SK-N-SH treated with all-trans-retinoic acid at 6 μM for 48 hours (cell line): ENCODE measurements at regions not wholly inside any gene's neighbourhood (a gene's known extent, or its start where the extent isn't known, plus 50 kb on each side); places are given as distances from the start of the nearest gene placed in this dataset.

ENCODE experiments used
- ATAC-seq: fragments of 200-7000 bp; cut with Tn5 transposase; 3 replicates; pipeline ENCODE4 v1.9.1; 2020; ENCODE audit warnings: mild to moderate bottlenecking, moderate library complexity
- ARNTL ChIP-seq: fragments of 450-650 bp; formaldehyde crosslinking; IDR thresholded peaks from 2 replicates; pipeline ENCODE4 v1.5.0; 2020; ENCODE audit warnings: low read depth, mild to moderate bottlenecking, moderate library complexity, borderline replicate concordance
- BACH2 ChIP-seq: fragments of 250-450 bp; sonication (Bioruptor Pico); IDR thresholded peaks from 2 replicates; pipeline ENCODE4 v1.9.0; 2021; ENCODE audit warnings: mild to moderate bottlenecking, borderline replicate concordance
- CSDC2 ChIP-seq: fragments of 250-450 bp; sonication (Bioruptor Pico); IDR thresholded peaks from 2 replicates; pipeline ENCODE4 v1.5.0; 2020; ENCODE audit warnings: mild to moderate bottlenecking, moderate library complexity
- ESRRG ChIP-seq: fragments of 250-450 bp; sonication (Bioruptor Pico); IDR thresholded peaks from 2 replicates; pipeline ENCODE4 v1.6.1; 2021; ENCODE audit warnings: mild to moderate bottlenecking
- GLIS3 ChIP-seq: fragments of 250-450 bp; sonication (Bioruptor Pico); IDR thresholded peaks from 2 replicates; pipeline ENCODE4 v1.5.0; 2020; ENCODE audit warnings: mild to moderate bottlenecking, moderate library complexity
- ISL1 ChIP-seq: fragments of 250-450 bp; sonication (Bioruptor Pico); IDR thresholded peaks from 2 replicates; pipeline ENCODE4 v2.1.2; 2022; ENCODE audit warnings: mild to moderate bottlenecking, moderate library complexity
- OSR1 ChIP-seq: fragments of 250-450 bp; sonication (Bioruptor Pico); IDR thresholded peaks from 2 replicates; pipeline ENCODE4 v1.8.0; 2022; ENCODE audit warnings: moderate library complexity, mild to moderate bottlenecking, inconsistent platforms
- PPARA ChIP-seq: fragments of 250-450 bp; sonication (Bioruptor Pico); IDR thresholded peaks from 2 replicates; pipeline ENCODE4 v1.5.0; 2020; ENCODE audit warnings: mild to moderate bottlenecking, borderline replicate concordance
- RARB ChIP-seq: fragments of 250-450 bp; sonication (Bioruptor Pico); IDR thresholded peaks from 2 replicates; pipeline ENCODE4 v1.8.0; 2021; ENCODE audit warnings: mild to moderate bottlenecking, moderate library complexity
- SNAI2 ChIP-seq: fragments of 250-450 bp; sonication (Bioruptor Pico); IDR thresholded peaks from 2 replicates; pipeline ENCODE4 v1.5.0; 2020; ENCODE audit warnings: mild to moderate bottlenecking, moderate library complexity
- TCF4 ChIP-seq: fragments of 250-450 bp; sonication (Bioruptor Pico); IDR thresholded peaks from 2 replicates; pipeline ENCODE4 v1.8.0; 2021; ENCODE audit warnings: mild to moderate bottlenecking, moderate library complexity, borderline replicate concordance
- TOX ChIP-seq: fragments of 250-450 bp; sonication (Bioruptor Pico); IDR thresholded peaks from 2 replicates; pipeline ENCODE4 v1.8.0; 2021; ENCODE audit warnings: mild to moderate bottlenecking, moderate library complexity, borderline replicate concordance
- ZFP3 ChIP-seq: fragments of 250-450 bp; sonication (Bioruptor Pico); IDR thresholded peaks from 2 replicates; pipeline ENCODE4 v1.5.0; 2020; ENCODE audit warnings: mild to moderate bottlenecking, moderate library complexity
- ZFP30 ChIP-seq: fragments of 450-650 bp; formaldehyde crosslinking; IDR thresholded peaks from 2 replicates; pipeline ENCODE4 v1.5.0; 2022; ENCODE audit warnings: mild to moderate bottlenecking, moderate library complexity
- ZNF565 ChIP-seq: fragments of 450-650 bp; formaldehyde crosslinking; conservative IDR thresholded peaks from 2 replicates; pipeline ENCODE4 v1.5.0; 2020; ENCODE audit warnings: low read depth, mild to moderate bottlenecking, moderate library complexity
- ZNF70 ChIP-seq: fragments of 450-650 bp; formaldehyde crosslinking; IDR thresholded peaks from 2 replicates; pipeline ENCODE4 v1.5.0; 2020; ENCODE audit warnings: mild to moderate bottlenecking, moderate library complexity
- ZNF8 ChIP-seq: fragments of 450-650 bp; formaldehyde crosslinking; IDR thresholded peaks from 2 replicates; pipeline ENCODE4 v1.5.0; 2020; ENCODE audit warnings: mild to moderate bottlenecking, moderate library complexity
- TF ChIP-seq, protein P1 (sequence below): fragments of 250-450 bp; sonication (Bioruptor Pico); IDR thresholded peaks from 2 replicates; pipeline ENCODE4 v1.5.1; 2021; ENCODE audit warnings: mild to moderate bottlenecking, moderate library complexity
- TF ChIP-seq, protein P2 (sequence below): fragments of 250-450 bp; sonication (Bioruptor Pico); IDR thresholded peaks from 2 replicates; pipeline ENCODE4 v1.8.0; 2020; ENCODE audit warnings: mild to moderate bottlenecking, moderate library complexity, borderline replicate concordance
- TF ChIP-seq, protein P3 (sequence below): fragments of 250-450 bp; sonication (Bioruptor Pico); IDR thresholded peaks from 2 replicates; pipeline ENCODE4 v1.5.0; 2020; ENCODE audit warnings: mild to moderate bottlenecking, moderate library complexity
- TF ChIP-seq, protein P4 (sequence below): fragments of 250-450 bp; sonication (Bioruptor Pico); IDR thresholded peaks from 2 replicates; pipeline ENCODE4 v1.5.1; 2020; ENCODE audit warnings: low read depth, mild to moderate bottlenecking, moderate library complexity

DNA sequence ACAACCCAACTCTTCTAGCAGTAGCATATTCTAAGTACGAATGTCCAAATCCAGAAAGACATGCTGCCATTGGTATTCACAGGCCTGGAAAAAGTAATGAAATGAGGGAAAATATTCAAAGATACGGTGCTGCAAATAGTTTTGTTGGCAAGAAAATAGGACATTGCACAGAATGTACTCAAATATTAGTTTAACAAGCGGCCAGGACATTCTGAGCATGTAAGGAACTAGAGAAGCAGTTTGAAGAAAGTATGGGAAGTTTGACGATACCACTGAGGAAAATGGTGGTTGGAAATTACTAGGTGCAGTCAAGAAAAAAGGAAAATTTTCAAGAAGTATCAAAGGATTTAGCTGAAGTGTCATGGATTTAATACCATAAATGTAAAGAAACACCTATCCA lies 468.0 kb upstream of the GRIN3A start:
- ATAC-seq = no peak
- TF ChIP-seq SNAI2 (CRISPR knock-in tag) (no peak), ZNF565 (CRISPR knock-in tag) (no peak), ZNF8 (CRISPR knock-in tag) (no peak), PPARA (CRISPR knock-in tag) (no peak), RARB (CRISPR knock-in tag) (no peak), ESRRG (CRISPR knock-in tag) (no peak), ZFP30 (CRISPR knock-in tag) (no peak), ARNTL (CRISPR knock-in tag) (no peak), TCF4 (CRISPR knock-in tag) (no peak), CSDC2 (no peak), ZFP3 (CRISPR knock-in tag) (no peak), ISL1 (CRISPR knock-in tag) (no peak), GLIS3 (CRISPR knock-in tag) (no peak), TOX (no peak), OSR1 (CRISPR knock-in tag) (no peak)
- TF ChIP-seq, protein P1, sequence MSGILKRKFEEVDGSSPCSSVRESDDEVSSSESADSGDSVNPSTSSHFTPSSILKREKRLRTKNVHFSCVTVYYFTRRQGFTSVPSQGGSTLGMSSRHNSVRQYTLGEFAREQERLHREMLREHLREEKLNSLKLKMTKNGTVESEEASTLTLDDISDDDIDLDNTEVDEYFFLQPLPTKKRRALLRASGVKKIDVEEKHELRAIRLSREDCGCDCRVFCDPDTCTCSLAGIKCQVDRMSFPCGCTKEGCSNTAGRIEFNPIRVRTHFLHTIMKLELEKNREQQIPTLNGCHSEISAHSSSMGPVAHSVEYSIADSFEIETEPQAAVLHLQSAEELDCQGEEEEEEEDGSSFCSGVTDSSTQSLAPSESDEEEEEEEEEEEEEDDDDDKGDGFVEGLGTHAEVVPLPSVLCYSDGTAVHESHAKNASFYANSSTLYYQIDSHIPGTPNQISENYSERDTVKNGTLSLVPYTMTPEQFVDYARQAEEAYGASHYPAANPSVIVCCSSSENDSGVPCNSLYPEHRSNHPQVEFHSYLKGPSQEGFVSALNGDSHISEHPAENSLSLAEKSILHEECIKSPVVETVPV (CRISPR knock-in tag) = no peak
- TF ChIP-seq, protein P2, sequence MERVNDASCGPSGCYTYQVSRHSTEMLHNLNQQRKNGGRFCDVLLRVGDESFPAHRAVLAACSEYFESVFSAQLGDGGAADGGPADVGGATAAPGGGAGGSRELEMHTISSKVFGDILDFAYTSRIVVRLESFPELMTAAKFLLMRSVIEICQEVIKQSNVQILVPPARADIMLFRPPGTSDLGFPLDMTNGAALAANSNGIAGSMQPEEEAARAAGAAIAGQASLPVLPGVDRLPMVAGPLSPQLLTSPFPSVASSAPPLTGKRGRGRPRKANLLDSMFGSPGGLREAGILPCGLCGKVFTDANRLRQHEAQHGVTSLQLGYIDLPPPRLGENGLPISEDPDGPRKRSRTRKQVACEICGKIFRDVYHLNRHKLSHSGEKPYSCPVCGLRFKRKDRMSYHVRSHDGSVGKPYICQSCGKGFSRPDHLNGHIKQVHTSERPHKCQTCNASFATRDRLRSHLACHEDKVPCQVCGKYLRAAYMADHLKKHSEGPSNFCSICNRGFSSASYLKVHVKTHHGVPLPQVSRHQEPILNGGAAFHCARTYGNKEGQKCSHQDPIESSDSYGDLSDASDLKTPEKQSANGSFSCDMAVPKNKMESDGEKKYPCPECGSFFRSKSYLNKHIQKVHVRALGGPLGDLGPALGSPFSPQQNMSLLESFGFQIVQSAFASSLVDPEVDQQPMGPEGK (CRISPR knock-in tag) = no peak

DNA sequence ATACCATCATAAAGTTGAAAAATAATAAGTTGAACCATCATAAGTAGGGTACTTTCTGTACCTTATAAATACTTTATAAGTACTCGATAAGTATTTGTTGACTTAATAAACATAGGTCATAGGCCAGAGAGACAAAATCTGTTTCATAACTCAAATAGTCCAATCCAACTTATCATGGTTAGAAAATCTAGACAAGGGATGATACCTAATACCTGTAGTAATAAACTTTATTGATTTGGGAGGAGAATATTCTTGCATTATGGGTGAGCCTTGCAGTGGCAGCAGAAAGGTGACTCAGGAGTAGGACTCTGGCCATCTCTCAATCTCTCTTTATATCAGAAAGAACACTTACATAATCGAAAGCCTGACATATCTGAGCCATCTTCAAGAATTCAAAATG lies 466.8 kb upstream of the GRIN3A start:
- no peak for ATAC-seq
- TF ChIP-seq ZFP3 (CRISPR knock-in tag) (no peak), SNAI2 (CRISPR knock-in tag) (no peak), ZNF565 (CRISPR knock-in tag) (no peak), TCF4 (CRISPR knock-in tag) (no peak), ARNTL (CRISPR knock-in tag) (no peak), ESRRG (CRISPR knock-in tag) (no peak), ZNF70 (CRISPR knock-in tag) (no peak), ZFP30 (CRISPR knock-in tag) (no peak), BACH2 (CRISPR knock-in tag) (no peak), PPARA (CRISPR knock-in tag) (no peak), ISL1 (CRISPR knock-in tag) (no peak), RARB (CRISPR knock-in tag) (no peak)
- TF ChIP-seq, protein P3, sequence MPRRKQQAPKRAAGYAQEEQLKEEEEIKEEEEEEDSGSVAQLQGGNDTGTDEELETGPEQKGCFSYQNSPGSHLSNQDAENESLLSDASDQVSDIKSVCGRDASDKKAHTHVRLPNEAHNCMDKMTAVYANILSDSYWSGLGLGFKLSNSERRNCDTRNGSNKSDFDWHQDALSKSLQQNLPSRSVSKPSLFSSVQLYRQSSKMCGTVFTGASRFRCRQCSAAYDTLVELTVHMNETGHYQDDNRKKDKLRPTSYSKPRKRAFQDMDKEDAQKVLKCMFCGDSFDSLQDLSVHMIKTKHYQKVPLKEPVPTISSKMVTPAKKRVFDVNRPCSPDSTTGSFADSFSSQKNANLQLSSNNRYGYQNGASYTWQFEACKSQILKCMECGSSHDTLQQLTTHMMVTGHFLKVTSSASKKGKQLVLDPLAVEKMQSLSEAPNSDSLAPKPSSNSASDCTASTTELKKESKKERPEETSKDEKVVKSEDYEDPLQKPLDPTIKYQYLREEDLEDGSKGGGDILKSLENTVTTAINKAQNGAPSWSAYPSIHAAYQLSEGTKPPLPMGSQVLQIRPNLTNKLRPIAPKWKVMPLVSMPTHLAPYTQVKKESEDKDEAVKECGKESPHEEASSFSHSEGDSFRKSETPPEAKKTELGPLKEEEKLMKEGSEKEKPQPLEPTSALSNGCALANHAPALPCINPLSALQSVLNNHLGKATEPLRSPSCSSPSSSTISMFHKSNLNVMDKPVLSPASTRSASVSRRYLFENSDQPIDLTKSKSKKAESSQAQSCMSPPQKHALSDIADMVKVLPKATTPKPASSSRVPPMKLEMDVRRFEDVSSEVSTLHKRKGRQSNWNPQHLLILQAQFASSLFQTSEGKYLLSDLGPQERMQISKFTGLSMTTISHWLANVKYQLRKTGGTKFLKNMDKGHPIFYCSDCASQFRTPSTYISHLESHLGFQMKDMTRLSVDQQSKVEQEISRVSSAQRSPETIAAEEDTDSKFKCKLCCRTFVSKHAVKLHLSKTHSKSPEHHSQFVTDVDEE (CRISPR knock-in tag) = no peak
- TF ChIP-seq, protein P2 (CRISPR knock-in tag) = no peak
- TF ChIP-seq, protein P1 (CRISPR knock-in tag) = no peak

DNA sequence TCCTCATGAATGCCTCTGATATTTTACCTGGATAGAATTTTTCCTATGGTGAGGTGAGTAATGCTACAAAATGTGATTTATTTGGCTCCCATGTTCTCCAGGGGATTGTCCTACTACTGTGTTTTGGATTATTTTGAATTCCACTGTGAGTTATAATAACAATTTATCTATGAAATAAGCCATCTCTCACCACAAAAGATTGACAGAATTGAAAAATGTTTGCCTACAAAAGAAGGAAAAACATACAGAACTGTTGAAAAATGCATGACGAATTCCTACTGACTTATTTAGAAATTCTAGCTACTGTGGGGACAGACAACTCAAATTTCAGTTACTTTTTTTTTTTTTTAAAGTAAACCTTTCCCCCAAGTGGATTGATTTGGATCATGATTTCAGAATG lies 463.7 kb upstream of the GRIN3A start:
- ATAC-seq = no peak
- TF ChIP-seq OSR1 (CRISPR knock-in tag) = no peak
- no peak for TF ChIP-seq TOX
- no peak for TF ChIP-seq ZFP3 (CRISPR knock-in tag)
- TF ChIP-seq BACH2 (CRISPR knock-in tag) = no peak
- TF ChIP-seq, protein P4, sequence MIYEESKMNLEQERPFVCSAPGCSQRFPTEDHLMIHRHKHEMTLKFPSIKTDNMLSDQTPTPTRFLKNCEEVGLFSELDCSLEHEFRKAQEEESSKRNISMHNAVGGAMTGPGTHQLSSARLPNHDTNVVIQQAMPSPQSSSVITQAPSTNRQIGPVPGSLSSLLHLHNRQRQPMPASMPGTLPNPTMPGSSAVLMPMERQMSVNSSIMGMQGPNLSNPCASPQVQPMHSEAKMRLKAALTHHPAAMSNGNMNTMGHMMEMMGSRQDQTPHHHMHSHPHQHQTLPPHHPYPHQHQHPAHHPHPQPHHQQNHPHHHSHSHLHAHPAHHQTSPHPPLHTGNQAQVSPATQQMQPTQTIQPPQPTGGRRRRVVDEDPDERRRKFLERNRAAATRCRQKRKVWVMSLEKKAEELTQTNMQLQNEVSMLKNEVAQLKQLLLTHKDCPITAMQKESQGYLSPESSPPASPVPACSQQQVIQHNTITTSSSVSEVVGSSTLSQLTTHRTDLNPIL (CRISPR knock-in tag) = no peak
